NCI-H1694 treated with DMSO at 0.1 percent for 48 hours (cell line): ENCODE measurements at regions not wholly inside any gene's neighbourhood (a gene's known extent, or its start where the extent isn't known, plus 50 kb on each side); places are given as distances from the start of the nearest gene placed in this dataset.
"Not testable (repeated sequence)": the region's sequence is repeated elsewhere in the genome, so short reads cannot be mapped to it uniquely, and the experiment has no call there.

Source experiments
- DNase-seq: peaks from one replicate; lab custom pipeline; 2025; lab: John Stamatoyannopoulos, UW

DNA sequence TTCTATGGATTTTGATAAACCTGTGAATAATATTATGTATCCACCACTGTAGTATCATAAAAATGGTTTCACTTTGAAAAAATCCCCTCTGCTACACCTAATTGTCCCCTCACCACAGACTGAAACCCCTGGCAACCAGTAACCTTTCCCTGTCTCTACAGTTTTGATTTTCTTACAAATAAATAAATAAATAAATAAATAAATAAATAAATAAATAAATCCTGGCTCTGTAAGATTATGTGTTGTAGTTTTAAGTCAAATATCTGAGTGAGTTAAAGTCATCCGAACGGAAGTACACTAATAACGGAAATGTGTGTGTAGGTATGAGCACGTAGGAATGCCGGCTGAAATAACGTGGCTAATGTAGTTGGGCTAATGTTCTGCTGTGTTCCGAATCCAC is 641.5 kb downstream of the GABRG1 start:
- DNase-seq = no peak

DNA sequence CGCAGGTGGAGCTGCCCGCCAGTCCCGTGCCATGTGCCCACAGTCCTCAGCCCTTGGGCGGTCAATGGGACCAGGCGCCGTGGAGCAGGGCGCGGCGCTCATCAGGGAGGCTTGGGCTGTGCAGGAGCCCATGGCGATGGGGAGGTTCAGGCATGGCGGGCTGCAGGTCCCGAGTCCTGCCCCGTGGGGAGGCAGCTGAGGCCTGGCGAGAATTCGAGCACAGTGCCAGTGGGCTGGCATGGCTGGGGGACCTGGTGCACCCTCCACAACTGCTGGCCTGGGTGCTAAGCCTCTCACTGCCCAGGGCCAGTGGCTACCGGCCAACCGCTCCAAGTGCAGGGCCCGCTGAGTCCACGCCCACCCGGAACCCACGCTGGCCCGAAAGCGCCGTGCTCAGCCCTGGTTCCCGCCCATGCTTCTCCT is 646.5 kb downstream of the GABRG1 start:
- DNase-seq = no peak

DNA sequence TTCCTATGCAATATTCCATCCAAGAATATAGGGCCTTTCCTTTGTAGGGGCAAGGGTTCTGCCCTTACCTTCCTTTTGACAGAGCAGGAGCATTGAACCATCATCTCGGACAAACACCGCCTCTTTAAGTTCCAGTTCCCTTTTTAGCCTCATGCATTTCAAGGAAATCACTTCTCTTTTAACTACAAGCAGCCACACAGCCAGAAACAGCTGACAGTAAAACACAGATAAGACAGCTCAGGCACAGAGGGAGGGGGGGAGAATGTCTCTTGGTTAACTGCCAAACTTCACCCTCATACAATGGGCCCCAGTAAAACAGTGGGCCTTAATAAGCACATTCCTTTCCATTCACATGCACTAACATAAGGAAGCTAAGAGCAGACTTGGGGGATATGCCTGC is 648.3 kb downstream of the GABRG1 start:
- no peak for DNase-seq

DNA sequence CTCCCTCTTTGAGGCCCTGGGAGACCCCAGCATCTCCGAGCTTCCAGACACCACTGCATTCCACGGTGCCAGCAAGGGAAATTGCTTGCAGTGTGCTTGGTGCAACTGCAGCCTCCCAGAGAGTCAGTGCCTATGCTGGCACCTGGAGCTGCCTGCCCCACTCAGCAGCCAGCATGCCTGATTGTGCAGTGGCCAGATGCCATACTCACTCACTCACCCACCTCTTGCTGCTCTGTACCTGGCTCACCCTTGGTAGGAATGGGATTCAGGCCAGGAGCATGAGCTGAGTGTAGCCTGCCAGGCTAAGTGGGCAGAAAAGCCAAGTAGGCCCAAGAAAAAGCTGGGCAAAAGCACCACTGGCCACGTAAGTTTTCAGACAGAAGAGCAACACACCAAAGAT is 651.4 kb downstream of the GABRG1 start:
- no peak for DNase-seq

DNA sequence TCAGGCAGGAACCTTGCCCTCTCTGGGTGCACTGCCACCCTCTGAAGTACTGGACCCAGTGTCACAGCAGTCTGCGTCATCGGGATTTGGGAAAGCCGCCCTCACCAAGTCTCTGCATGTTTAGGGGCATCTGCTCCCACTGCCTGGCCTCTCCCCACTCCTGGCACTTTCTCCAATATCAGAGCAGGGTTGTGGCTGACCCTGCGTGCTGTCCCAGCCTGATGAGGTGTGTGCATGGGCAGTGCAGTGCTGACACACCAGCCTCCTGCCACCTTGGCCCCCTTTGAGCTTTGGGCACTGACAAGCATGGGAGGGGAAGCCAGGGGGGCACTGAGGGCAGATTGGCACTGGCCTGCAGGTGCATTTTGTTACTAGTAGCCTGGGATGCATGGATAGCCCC is 652.5 kb downstream of the GABRG1 start:
- DNase-seq = no peak

DNA sequence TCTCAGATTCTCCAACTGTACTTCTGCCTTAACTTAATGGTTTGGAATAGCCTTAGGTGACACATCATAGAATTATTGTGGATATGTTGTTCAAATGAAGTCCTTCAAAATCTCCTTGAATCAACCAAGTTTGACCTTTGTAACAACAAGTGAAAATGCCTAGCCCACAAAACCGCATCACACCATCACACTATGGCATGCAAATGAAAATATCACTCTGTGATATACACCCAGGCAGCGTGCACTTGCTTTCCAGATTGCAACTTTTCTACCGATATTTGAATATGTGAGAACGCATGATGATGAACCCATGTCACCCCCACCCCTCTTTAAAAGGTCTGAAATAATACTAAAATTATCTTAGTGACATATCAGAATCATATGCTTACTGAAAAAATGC is 656.7 kb downstream of the GABRG1 start:
- DNase-seq = no peak

DNA sequence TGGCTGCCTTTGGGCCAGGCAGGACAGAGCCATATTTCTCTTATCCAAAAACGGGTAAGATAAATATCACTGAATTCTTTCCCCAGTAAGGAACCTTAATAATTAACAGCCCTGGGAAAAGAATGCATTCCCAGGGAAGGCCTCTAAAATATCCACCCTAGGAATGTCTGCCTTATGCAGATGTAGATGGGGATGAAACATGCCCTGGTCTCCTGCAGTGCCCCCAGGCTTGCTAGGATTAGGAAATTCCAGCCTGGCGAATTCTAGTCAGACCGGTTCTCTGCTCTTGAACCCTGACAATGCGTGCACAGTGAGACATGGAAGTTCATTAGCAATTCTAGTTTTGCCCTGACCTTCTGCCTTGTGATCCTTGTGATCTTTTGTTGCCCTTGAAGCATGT is 663.7 kb downstream of the GABRG1 start:
- not testable (repeated sequence) for DNase-seq

DNA sequence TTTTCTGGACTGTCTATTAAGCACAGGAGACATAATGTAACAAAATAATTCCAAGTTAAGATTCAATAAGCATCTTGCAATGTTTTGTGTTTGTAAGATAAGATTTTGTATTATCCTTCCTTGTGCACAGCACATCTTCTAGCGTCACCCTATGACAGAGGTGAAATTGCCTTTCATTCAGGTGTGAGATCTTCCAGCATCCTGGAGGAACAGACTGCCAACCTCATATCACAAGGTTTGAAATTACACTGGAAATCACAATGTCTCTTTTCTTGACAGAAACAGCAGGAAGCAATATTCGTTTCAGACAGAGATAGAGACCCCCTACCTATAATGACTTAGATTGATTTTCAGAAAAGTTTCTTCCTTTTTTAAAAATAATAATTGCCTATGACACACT is 668.6 kb downstream of the GABRG1 start:
- DNase-seq = no peak

DNA sequence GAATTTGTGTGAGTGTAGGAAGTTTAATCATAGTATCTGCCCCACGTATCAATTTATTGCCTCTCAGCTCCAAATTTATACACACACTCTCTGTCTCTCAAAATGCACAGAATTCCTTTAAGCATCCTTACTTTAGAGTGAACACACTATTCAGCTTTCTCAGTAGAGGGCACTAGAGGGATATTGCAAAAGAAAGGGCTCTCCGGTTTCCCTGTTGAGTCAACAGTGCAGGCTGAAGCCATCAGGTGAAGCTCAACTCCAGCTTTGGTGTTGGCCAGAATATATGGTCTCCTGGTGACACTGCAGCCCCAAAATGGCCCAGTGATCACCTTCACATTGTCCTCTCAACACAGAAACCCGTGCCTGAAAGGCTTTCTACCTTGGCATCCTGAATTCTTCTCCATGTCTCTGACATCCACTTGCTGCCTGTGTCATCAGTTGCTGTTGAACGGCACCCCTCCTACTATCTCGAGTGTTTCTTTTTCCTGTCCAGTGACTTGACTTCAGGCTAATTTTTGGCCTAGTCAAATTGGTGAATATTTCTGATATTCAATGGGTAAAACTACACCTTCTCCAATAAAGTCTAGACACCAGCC is 670.5 kb downstream of the GABRG1 start:
- peak; percentile 50 for DNase-seq

DNA sequence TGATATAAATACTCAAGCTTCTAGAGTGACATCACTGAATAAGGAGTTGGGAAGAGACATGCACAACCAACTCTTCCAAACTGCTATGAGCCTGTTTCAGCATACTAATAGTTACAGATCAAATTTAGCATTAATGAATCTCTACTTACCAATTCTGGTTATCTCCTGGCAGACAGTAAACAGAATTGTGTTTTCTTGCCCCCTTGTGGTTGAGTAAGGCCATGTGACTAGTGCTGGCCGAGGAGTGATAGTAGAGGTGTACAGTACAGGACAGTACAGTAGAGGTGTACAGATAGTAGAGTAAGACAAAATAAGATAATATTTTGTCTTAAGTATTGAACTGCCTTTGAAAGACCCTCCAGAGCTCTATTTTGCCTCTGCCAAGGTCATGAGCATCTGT is 681.4 kb downstream of the GABRG1 start:
- peak; percentile 17 for DNase-seq

DNA sequence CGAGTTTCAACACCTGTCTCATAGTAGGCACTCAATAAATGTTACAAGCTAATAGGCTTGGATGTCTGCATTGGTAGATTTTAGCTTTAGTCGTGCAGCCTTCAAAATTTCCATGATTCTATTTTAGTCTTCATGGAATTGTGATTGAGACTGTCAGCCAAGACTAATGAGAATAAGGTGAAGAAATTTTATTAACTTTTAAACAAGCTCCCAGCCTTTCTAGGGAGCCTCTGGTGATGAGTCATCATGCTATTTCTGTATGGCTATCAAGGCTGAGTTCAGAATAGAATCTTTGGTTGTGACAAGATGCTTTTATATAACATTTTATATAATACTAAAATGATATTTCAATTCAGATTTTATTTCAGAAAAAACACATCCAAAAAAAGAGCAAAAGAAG is 685.8 kb downstream of the GABRG1 start:
- DNase-seq = no peak

DNA sequence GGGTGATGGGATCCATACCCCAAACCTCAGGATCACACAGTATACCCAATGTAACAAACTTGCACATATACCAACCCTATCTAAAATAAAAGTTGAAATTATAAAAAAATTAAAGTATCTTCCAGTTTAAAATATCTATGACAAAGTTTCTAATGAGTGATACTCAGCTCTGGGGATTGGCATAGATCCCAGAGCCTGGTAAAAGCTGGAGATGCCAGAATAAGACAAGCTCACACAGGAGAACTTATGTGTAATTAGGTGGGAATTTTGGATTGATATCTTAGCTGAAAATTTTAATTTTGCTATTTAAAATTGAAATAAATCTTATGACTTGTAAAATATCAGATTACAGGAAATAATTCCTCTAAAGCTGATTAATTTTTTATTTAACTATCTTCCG is 686.5 kb downstream of the GABRG1 start:
- DNase-seq = no peak

DNA sequence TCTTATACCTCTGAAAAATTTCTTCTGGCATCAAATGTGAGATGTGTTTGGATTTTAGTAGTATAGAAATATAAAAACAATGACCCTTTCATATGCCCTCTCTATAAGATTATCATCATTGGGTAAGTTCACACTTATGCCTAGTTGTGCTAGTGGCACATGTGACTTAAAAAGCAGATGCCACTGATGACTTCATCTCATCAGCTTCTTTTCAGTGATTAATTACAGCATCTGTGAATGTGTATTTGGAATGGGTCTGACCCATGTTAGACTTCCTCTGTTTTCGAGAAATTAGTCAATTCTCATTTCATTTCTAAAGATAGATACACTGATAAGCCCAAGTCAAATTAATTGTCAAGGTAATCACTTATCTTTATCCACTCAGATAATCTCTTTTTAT is 698.7 kb downstream of the GABRG1 start:
- DNase-seq = no peak

DNA sequence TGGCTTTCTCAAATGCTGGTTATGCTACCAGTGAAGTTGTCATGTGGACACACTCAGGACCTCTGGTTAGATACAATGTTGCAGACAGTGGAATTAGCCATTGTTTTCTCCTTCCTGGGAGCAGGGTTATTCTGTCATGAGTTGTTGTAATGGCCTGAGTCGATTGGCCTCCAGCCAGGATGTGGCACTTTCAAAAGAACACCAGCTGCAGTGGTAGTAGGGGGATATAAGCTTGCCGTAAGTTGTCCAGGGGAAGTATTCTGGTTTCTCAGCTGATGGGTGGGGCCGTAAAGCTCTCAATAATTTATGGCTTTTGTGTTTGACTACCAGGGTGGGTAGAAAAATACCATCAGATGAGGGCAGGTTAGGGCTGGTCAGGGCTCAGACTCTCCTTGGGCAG is 697.5 kb upstream of the GNPDA2 start:
- DNase-seq = no peak

DNA sequence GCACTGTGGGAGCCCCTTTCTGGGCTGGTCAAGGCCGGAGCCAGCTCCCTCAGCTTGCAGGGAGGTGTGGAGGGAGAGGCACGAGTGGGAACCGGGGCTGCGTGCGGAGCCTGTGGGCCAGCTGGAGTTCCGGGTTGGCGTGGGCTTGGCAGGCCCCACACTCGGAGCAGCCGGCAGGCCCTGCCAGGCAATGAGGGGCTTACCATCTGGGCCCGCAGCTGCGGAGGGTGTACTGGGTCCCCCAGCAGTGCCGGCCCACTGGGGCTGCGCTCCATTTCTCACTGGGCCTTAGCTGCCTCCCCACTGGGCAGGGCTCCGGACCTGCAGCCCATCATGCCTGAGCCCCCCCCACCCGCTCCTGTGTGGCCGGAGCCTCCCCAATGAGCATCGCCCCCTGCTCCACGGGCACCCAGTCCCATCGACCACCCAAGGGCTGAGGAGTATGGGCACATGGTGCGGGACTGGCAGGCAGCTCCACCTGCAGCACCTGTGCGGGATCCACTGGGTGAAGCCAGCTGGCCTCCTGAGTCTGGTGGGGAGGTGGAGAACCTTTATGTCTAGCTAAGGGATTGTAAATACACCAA is 693.8 kb upstream of the GNPDA2 start:
- DNase-seq = not testable (repeated sequence)

DNA sequence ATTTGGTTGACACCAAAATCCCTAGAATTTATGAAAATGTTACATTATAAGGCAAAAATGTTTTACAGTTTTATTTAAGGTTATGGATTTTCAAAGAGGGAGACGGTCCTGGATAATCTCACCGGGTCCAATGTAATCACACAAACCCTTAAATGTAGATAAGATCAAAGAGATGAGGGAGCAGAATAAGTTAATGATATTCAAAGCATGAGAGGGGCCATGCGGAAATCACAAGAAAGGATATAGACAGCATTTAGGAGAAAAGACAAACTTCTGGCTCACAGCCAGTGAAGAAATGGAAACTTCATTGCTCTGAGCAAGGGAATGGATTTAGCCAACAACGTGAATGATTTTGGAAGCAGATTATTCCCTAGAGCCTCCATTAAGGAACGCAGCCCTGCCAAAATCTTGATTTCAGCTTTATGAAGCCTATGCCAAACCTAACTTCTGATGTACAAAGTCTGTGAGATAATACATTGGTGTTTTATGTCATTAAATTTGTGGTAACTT is 684.4 kb upstream of the GNPDA2 start:
- no peak for DNase-seq

DNA sequence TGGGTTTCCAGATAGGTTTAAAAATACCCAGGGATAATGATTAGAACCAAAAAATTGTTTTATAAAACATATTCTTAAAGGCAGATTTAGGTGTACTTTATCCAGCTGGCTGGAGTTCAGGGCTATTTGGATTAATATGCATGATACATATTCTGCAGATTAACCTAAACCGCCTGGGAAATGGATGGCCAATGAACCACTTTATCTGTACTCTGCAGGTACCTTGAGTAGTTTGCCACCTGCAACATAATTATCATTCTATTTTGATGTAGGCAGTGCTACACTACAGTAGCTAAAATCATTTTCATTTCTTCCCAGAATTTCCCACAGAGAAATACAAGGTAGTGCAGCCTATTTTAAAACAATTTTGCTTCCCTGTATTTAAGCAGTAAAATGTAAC is 683.2 kb upstream of the GNPDA2 start:
- no peak for DNase-seq

DNA sequence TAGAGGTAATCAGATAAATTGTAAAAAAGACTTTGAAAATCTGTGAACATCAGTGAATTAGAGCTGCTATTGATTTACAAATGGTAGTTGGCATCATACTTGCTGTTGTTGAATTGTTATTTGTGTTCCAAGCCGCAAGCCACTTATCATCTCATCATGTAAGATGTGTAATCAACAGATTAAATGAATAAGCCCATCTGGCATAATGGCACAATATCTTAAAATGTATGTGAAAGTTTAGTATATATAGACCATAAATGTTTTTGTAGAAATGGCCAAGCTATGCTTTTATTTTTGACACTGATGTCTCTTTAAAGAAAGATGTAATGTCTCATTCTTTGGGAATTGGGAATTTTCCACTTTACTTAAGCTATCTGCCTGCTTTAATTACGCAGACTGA is 682.6 kb upstream of the GNPDA2 start:
- DNase-seq = no peak

DNA sequence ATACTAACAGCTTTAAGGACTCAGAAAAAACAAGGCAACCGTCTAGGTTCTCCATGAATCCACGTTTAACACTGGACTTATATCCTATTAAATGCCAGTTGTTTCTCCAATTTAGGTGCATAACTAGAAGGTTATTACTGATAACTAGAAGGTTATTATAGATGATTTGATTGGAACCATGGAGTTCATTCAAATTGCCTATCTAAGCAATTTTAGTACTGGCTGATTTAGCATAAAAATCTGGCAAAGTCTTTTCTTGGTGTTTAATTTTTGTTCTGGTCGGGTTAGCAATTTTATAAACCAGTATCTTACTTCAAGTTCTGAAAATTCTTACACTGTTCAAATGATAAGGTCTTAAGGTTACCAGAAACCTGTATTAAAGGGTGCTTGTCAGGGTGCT is 672.8 kb upstream of the GNPDA2 start:
- DNase-seq = no peak

DNA sequence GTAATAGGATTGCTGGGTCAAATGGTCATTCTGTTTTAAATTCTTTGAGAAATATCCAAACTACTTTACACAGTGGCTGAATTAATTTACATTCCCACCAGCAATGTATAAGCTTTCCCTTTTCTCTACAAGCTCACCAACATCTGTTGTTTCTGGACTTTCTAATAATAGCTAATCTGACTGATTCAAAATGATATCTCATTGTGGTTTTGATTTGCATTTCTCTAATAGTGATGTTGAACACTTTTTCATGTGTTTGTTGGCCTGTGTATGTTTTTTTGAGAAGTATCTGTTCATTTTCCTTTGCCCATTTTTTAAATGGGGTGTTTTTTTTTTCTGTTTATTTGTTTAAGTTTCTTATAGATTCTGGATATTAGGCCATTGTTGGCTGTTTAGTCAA is 659.0 kb upstream of the GNPDA2 start:
- DNase-seq = no peak

DNA sequence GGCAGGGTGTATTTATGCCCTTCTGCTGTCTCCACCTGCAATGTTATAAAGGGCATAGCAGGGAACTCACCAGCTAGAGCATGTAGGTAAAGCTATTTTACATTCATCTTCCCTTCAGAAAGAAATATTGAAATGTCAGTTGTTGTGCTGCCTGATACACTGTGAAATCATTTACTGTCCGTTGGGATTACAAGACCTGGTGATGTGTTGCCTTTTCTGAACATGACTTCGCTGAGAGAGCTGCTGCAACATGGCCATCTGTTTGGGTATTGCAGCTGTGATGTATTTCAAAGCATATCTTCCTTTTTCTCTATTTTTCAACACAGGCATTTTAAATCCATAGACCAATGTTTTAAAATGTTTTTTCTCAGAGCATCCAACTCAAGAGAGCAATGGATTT is 644.1 kb upstream of the GNPDA2 start:
- DNase-seq = peak; percentile 56

DNA sequence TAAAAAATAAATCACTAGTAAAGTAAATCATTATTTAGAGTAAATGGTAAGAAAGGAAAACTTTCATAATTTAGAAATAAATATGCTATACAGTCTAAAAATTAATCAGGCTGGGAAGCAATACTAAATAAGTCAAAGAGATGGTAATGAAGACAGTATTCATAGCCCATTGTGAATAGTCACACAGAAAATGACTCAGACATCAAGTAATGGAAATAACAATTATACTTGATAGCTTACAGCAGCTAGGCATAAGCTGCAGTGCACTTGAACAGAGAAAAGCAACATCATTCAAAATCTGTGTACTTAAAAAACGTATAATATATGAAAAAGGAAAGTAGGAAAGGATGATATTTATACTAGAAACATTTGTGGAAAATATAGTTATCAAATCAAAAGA is 642.5 kb upstream of the GNPDA2 start:
- no peak for DNase-seq

DNA sequence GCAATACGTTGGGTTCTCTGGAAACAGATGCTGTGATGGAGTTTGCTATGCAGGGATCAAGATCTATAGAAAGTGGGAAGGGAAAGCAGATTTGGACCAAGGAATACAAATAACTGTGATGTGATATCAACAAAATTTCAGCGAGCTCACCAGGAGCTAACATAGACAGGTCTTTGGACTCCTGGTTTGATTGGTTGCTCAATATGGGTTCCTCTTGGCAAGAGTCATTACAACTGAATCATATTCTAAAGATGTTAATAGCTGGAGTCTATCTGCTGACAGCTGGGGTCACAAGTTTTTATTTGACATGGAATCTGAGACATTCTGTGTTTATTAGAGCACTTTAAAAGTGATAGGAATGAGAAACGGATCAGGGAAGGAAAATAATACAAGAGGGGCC is 637.6 kb upstream of the GNPDA2 start:
- no peak for DNase-seq
